ENCODE measurements at regions not wholly inside any gene's neighbourhood (a gene's known extent, or its start where the extent isn't known, plus 50 kb on each side); places are given as distances from the start of the nearest gene placed in this dataset.
"Not testable (repeated sequence)": the region's sequence is repeated elsewhere in the genome, so short reads cannot be mapped to it uniquely, and the experiment has no call there.

DNA sequence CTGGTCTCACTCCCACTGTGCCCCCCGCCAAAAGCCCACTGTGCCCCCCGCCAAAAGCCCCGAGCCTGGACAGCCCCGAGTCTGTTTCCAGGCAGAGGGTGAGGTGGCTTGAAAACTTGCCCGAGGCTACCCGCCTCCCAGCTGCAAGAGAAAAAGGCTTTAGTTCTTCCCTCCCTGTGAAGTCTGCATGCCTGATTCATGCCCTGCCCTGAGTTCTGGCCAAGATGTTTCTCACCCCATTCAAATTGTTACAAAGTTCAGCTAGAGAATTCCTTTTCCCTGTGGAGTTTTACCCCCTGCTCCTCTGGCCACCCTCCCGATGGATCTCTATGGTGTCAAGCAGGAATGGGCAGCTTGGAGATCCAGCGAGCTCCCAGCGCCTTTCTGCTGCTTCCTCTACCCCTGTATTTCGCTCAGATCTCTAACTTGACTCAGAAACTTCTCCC is 298.8 kb upstream of the MAP3K7 start:
- DNase-seq (ENCODE audit: low read depth in 1 of 2, low spot score in 1 of 2) = no peak
- H3K4me1 ChIP-seq = no peaks in the 10 kb centered on the region
- H3K27ac ChIP-seq = no peak overlapping the region
- WGBS (ENCODE audit: missing lambda C conversion rate) = 56% methylated on average over 6 of the region's 10 CpGs
- CTCF ChIA-PET = no interaction called here
- no peak overlapping the region for H3K4me2 ChIP-seq
- no peak for ATAC-seq
- FAIRE-seq = no peak
- no peaks in the 10 kb centered on the region for H3K9me3 ChIP-seq
- no peak overlapping the region for H3K4me3 ChIP-seq
- TF ChIP-seq FOSB (CRISPR knock-in tag; IDR thresholded peaks at IDR 0.05) (no peak), POLR2A (IDR thresholded peaks at IDR 0.05; ENCODE audit: low read length) (no peak), HOXA7 (CRISPR knock-in tag; IDR thresholded peaks at IDR 0.05) (no peak), CTCF (IDR thresholded peaks at IDR 0.05) (no peak), CHD4 (IDR thresholded peaks at IDR 0.05; ENCODE audit: borderline replicate concordance) (no peak), CHD2 (IDR thresholded peaks at IDR 0.05; ENCODE audit: low read length, partially characterized antibody) (no peak), RARB (CRISPR knock-in tag; IDR thresholded peaks at IDR 0.05) (no peak), POLR2AphosphoS2 (conservative IDR thresholded peaks at IDR 0.05; ENCODE audit: low read length) (no peak), ZNF302 (CRISPR knock-in tag; IDR thresholded peaks at IDR 0.05) (no peak), ZFP36 (IDR thresholded peaks at IDR 0.05; ENCODE audit: borderline replicate concordance, partially characterized antibody) (no peak), RNF2 (IDR thresholded peaks at IDR 0.05; ENCODE audit: borderline replicate concordance, low read depth) (no peak), RCOR1 (IDR thresholded peaks at IDR 0.05; ENCODE audit: low read depth, low read length) (no peak), FOSL2 (IDR thresholded peaks at IDR 0.05) (no peak), FOSL2 (CRISPR knock-in tag; IDR thresholded peaks at IDR 0.05) (no peak), CBX2 (IDR thresholded peaks at IDR 0.05; ENCODE audit: borderline replicate concordance, low read depth) (no peak)
- TF ChIP-seq, protein P1, sequence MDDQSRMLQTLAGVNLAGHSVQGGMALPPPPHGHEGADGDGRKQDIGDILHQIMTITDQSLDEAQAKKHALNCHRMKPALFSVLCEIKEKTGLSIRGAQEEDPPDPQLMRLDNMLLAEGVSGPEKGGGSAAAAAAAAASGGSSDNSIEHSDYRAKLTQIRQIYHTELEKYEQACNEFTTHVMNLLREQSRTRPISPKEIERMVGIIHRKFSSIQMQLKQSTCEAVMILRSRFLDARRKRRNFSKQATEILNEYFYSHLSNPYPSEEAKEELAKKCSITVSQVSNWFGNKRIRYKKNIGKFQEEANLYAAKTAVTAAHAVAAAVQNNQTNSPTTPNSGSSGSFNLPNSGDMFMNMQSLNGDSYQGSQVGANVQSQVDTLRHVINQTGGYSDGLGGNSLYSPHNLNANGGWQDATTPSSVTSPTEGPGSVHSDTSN (IDR thresholded peaks at IDR 0.05) = no peak
- TF ChIP-seq, protein P2, sequence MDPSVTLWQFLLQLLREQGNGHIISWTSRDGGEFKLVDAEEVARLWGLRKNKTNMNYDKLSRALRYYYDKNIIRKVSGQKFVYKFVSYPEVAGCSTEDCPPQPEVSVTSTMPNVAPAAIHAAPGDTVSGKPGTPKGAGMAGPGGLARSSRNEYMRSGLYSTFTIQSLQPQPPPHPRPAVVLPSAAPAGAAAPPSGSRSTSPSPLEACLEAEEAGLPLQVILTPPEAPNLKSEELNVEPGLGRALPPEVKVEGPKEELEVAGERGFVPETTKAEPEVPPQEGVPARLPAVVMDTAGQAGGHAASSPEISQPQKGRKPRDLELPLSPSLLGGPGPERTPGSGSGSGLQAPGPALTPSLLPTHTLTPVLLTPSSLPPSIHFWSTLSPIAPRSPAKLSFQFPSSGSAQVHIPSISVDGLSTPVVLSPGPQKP (IDR thresholded peaks at IDR 0.05; ENCODE audit: low read depth, low read length) = no peak
- TF ChIP-seq, protein P3, sequence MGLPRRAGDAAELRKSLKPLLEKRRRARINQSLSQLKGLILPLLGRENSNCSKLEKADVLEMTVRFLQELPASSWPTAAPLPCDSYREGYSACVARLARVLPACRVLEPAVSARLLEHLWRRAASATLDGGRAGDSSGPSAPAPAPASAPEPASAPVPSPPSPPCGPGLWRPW (IDR thresholded peaks at IDR 0.05) = no peak
- POLR2A ChIA-PET = no interaction called here

DNA sequence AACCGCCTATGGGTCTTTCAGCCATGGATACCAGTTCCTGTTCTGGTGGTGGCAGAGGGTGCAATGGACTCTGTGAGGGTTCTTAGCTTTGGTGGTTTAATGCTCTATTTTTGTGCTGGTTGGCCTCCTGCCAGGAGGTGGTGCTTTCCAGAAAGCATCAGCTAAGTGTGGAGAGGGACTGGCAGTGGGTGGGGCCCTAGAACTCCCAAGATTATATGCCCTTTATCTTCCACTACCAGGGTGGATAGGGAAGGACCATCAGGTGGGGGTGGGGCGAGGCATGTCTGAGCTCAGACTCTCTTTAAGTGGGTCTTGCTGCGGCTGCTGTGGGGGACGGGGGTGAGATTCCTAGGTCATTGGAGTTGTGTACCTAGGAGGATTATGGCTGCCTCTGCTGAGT is 298.3 kb upstream of the MAP3K7 start:
- WGBS (ENCODE audit: missing lambda C conversion rate) = 60% methylated on average over 1 of the region's 4 CpGs
- POLR2A ChIA-PET; H3K4me2 ChIP-seq; ATAC-seq; H3K27ac ChIP-seq; H3K4me1 ChIP-seq; DNase-seq (ENCODE audit: low read depth in 1 of 2, low spot score in 1 of 2); H3K4me3 ChIP-seq; FAIRE-seq; H3K9me3 ChIP-seq: not testable (repeated sequence)
- CTCF ChIA-PET = interaction anchor here (0.6 kb wide), 1 partner anchor 26 kb away, joined by 3 read pairs; no protein-coding TSS in a partner anchor

DNA sequence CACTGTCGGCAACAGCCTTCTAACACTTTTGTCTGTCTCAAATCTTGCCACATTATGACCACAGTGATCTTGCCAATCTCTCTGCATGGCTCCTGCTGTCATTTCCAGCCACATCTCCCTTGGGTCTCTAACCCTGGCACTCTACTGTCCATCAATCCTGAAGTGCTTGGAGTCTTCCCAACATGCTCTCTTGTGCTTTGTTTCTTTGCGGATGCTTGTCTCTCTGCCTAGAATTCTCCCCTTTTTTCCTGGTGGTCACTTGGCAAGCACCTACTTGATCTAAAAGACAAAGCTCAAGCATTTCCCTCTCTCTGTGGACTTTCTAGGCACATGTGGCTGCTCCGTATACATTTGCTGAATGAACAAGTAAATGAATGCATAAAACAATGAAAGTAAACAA is 290.7 kb upstream of the MAP3K7 start:
- H3K4me3 ChIP-seq = no peak overlapping the region
- no peak for FAIRE-seq
- no peaks in the 10 kb centered on the region for H3K4me1 ChIP-seq
- no peak for DNase-seq (ENCODE audit: low read depth in 1 of 2, low spot score in 1 of 2)
- no peak overlapping the region for H3K27ac ChIP-seq
- POLR2A ChIA-PET = no interaction called here
- no peak overlapping the region for H3K4me2 ChIP-seq
- TF ChIP-seq ESRRA (IDR thresholded peaks at IDR 0.05; ENCODE audit: borderline replicate concordance, low read length) (no peak), RAD21 (conservative IDR thresholded peaks at IDR 0.05 in 1 of 2, IDR thresholded peaks at IDR 0.05 in 1 of 2) (no peak), RFX5 (IDR thresholded peaks at IDR 0.05) (no peak), CHD2 (IDR thresholded peaks at IDR 0.05; ENCODE audit: low read length, partially characterized antibody) (no peak), ZSCAN20 (CRISPR knock-in tag; IDR thresholded peaks at IDR 0.05) (no peak), EP300 (IDR thresholded peaks at IDR 0.05) (no peak), NFE2L2 (conservative IDR thresholded peaks at IDR 0.05; ENCODE audit: low read length) (no peak), MYC (IDR thresholded peaks at IDR 0.05; ENCODE audit: borderline replicate concordance, low read length) (no peak)
- TF ChIP-seq, protein P4, sequence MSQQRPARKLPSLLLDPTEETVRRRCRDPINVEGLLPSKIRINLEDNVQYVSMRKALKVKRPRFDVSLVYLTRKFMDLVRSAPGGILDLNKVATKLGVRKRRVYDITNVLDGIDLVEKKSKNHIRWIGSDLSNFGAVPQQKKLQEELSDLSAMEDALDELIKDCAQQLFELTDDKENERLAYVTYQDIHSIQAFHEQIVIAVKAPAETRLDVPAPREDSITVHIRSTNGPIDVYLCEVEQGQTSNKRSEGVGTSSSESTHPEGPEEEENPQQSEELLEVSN (IDR thresholded peaks at IDR 0.05; ENCODE audit: borderline replicate concordance, low read depth) = no peak
- TF ChIP-seq, protein P3 (IDR thresholded peaks at IDR 0.05) = no peak
- WGBS (ENCODE audit: missing lambda C conversion rate) = 65% methylated on average over 3 of the region's 3 CpGs
- CTCF ChIA-PET = no interaction called here
- ATAC-seq = no peak
- H3K9me3 ChIP-seq = no peaks in the 10 kb centered on the region
